Mesothelial cell of epicardium (in vitro differentiated cells): ENCODE measurements at regions not wholly inside any gene's neighbourhood (a gene's known extent, or its start where the extent isn't known, plus 50 kb on each side); places are given as distances from the start of the nearest gene placed in this dataset.

Experiments
- DNase-seq, 2 experiments: peaks; one replicate each; pipeline ENCODE4 v3.0.0; 2021; ENCODE audit warnings: low spot score in 2 of 2; ENCODE audit not compliant: unreplicated experiment in 2 of 2
- H3K27ac Mint-ChIP-seq: 2 replicates; pipeline ENCODE4 v1.8.0; 2021; ENCODE audit warnings: mixed read lengths
- H3K27me3 Mint-ChIP-seq: 2 replicates; pipeline ENCODE4 v1.8.0; 2021; ENCODE audit warnings: low read depth, mixed read lengths
- H3K36me3 Mint-ChIP-seq: 2 replicates; pipeline ENCODE4 v1.8.0; 2021; ENCODE audit warnings: mixed read lengths
- H3K4me1 Mint-ChIP-seq: 2 replicates; pipeline ENCODE4 v1.8.0; 2021; ENCODE audit warnings: mixed read lengths
- H3K4me3 Mint-ChIP-seq: 2 replicates; pipeline ENCODE4 v1.8.0; 2021; ENCODE audit warnings: mild to moderate bottlenecking, moderate library complexity, mixed read lengths
- H3K9me3 Mint-ChIP-seq: 2 replicates; pipeline ENCODE4 v1.8.0; 2021; ENCODE audit warnings: mixed read lengths
- CTCF ChIP-seq: fragments of 200-600 bp; sonication (generic); IDR thresholded peaks from one replicate; pipeline ENCODE4 v1.5.0; 2021; ENCODE audit warnings: antibody characterized with exemption; ENCODE audit not compliant: unreplicated experiment

DNA sequence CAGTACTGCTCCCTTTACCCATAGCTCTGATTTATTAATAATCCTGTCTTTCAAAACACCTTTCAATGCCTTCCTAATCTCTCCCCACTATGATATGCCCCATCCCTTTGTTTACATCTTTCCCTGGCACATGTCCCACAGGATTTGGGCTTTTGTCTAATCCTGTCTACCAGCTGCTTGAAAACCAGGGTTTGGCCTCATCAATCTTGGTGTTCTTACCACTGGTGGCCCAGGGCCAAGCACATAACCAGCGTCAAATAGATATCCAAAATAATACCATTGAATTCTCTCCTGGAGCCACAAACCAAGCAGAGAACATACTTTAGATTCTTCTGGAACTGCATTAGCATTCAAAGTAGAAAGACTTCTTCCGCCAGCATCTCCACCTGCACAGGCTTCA is 104.8 kb upstream of the PPP2R3A start:
- Mint-ChIP-seq H3K4me3 (no peak overlapping the region), H3K4me1 (peaks cover 2% of the 10 kb centered on the region), H3K36me3 (no peaks in the 10 kb centered on the region), H3K27me3 (peaks cover 22% of the 10 kb centered on the region), H3K27ac (no peak overlapping the region), H3K9me3 (no peaks in the 10 kb centered on the region)
- DNase-seq, result no peak
- TF ChIP-seq CTCF, result no peak

DNA sequence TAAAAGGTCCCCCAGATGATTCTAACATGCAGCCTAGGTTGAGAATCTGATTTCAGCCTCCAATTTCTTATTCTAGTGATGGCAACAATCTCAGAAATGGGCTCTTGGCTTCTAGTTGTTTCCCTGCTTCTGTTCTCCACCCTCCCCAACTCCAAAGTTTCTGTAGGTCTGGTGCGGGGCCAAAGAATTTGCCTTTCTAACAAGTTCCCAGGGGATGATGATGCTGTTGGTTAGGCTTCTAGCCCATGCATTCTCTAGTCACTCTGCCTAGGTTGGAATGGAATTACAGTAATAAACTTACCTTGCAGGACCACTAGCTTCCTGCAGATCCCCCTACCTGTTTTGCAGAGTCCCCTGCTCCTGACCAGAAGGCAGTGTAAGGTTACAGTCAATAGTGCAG is 103.2 kb upstream of the PPP2R3A start:
- H3K27ac Mint-ChIP-seq, result no peak overlapping the region

GRCh38 chr3:135864060-135864459 is 101.5 kb upstream of the PPP2R3A start:
- Mint-ChIP-seq H3K36me3 (no peaks in the 10 kb centered on the region), H3K4me3 (no peak overlapping the region)
- no peak for TF ChIP-seq CTCF

More for the DNA sequence above, 103.2 kb upstream of the PPP2R3A start:
- TF ChIP-seq CTCF, result no peak
- Mint-ChIP-seq H3K36me3 (no peaks in the 10 kb centered on the region), H3K27me3 (peaks cover 12% of the 10 kb centered on the region), H3K9me3 (peaks cover 5% of the 10 kb centered on the region), H3K4me1 (peaks cover 2% of the 10 kb centered on the region), H3K4me3 (no peak overlapping the region)
- no peak for DNase-seq

DNA sequence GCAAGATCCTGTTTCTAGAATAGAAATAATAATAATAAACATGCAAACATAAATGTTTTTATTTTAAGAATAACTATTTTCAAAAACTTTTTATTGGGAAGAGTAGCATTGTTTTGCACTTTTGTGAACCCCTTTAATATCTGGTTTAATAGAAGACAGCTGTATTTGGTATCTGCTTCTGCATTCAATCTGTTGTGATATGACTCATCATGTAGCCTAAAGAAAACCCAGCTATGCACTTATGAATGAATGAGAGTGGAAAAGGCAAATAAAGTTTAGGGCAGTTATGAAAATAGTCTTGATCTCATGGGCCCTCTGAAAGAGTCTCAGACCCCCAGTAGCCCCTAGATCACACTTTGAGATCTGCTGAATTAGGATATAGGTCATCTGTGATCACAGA is 100.4 kb upstream of the PPP2R3A start:
- peaks cover 4% of the 10 kb centered on the region for H3K27me3 Mint-ChIP-seq
- no peak overlapping the region for H3K4me3 Mint-ChIP-seq
- DNase-seq, result no peak
- peaks cover 5% of the 10 kb centered on the region for H3K9me3 Mint-ChIP-seq
- TF ChIP-seq CTCF, result no peak
- no peak overlapping the region for H3K27ac Mint-ChIP-seq
- H3K36me3 Mint-ChIP-seq, result no peaks in the 10 kb centered on the region
- H3K4me1 Mint-ChIP-seq, result peaks cover 2% of the 10 kb centered on the region

More at GRCh38 chr3:135864060-135864459, 101.5 kb upstream of the PPP2R3A start:
- H3K4me1 Mint-ChIP-seq, result peaks cover 2% of the 10 kb centered on the region
- peaks cover 4% of the 10 kb centered on the region for H3K27me3 Mint-ChIP-seq
- DNase-seq, result no peak
- H3K9me3 Mint-ChIP-seq, result peaks cover 5% of the 10 kb centered on the region
- H3K27ac Mint-ChIP-seq, result no peak overlapping the region

GRCh38 chr3:135865553-135865952 is 100.0 kb upstream of the PPP2R3A start:
- H3K27me3 Mint-ChIP-seq, result peaks cover 4% of the 10 kb centered on the region
- TF ChIP-seq CTCF, result no peak

GRCh38 chr3:135867911-135868310 is 97.6 kb upstream of the PPP2R3A start:
- DNase-seq, result no peak
- peaks cover 1% of the 10 kb centered on the region for H3K36me3 Mint-ChIP-seq
- peaks cover 10% of the 10 kb centered on the region for H3K4me1 Mint-ChIP-seq
- H3K4me3 Mint-ChIP-seq, result no peak overlapping the region
- no peak overlapping the region for H3K27ac Mint-ChIP-seq
- H3K9me3 Mint-ChIP-seq, result peaks cover 12% of the 10 kb centered on the region
- no peaks in the 10 kb centered on the region for H3K27me3 Mint-ChIP-seq
- no peak for TF ChIP-seq CTCF

More at GRCh38 chr3:135865553-135865952, 100.0 kb upstream of the PPP2R3A start:
- Mint-ChIP-seq H3K9me3 (peaks cover 5% of the 10 kb centered on the region), H3K4me1 (peaks cover 2% of the 10 kb centered on the region), H3K36me3 (no peaks in the 10 kb centered on the region), H3K27ac (no peak overlapping the region), H3K4me3 (no peak overlapping the region)
- no peak for DNase-seq
